Right renal pelvis (tissue), 4 donors: ENCODE measurements at regions not wholly inside any gene's neighbourhood (a gene's known extent, or its start where the extent isn't known, plus 50 kb on each side); places are given as distances from the start of the nearest gene placed in this dataset.

ENCODE experiments used
- DNase-seq, 4 donors: peaks; one replicate each; pipeline ENCODE4 v3.0.0-alpha.2; 2013; ENCODE audit warnings: low read depth in 4 of 4, low spot score in 3 of 4, missing footprints in 1 of 4

DNA sequence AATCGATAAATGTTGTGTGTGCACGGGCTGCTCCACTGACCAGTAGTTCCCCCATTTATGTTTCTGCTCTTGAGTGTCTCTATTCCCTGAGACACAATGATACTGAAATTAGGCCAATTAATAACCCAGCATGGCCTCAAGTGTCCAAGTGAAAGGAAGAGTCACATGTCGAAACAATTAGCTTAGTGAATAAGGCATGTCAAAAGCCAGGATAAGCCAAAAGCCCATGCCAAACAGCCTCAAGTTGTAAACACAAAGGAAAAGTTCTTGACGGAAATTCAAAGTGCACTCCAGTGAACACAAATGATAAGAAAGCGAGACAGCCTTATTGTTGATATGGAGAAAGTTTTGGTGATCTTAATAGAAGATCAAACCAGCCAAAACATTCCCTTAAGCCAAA lies 167.1 kb upstream of the C1QTNF7 start:
- no peak for DNase-seq

DNA sequence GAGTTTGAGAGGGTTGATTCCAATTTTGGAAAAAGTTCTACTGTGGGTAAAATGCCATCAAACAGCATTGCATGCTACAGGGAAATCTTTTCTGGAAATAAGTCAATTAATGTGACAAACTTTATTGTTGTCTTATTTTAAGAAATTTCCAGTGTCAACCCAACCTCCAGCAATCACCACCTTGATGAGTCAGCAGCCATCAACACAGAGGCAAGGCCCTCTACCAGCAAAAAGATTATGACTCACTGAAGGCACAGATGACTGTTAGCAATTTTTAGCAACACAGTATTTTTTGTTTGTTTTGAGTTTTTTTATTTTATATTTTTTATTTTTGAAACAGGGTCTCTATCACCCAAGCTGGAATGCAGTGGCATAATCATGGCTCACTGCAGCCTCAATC lies 165.4 kb upstream of the C1QTNF7 start:
- no peak for DNase-seq

DNA sequence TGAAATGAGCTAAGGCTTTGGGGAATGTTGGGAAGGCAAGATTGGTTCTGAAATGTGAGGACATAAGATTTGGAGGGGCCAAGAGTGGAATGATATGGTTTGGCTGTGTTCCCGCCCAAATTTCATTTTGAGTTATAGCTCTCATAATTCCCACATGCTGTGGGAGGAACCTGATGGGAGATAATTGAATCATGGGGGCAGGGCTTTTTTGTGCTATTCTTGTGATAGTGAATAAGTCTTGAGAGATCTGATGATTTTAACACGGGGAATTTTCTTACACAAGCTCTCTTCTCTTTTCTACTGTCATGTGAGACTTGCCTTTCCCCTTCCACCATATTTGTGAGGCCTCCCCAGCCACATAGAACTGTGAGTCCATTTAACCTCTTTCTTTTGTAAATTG lies 157.6 kb upstream of the C1QTNF7 start:
- DNase-seq, result no peak

DNA sequence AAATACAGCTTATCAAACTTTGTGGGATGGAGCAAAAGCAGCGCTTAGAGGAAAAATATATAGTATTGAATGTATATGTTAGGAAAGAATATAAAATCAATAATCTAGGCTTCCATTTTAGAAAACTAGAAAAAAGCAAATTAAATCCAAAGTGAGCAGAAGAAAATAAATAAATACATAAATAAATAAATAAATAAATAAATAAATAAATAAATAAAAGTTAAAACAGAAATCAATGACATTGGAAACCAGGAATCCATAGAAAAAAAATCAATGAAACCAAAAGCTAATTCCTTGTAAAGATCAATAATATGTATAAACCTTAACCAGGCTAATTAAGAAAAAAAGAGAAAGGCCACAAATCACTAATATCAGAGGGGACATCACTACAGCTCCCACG lies 141.8 kb upstream of the C1QTNF7 start:
- no peak for DNase-seq

DNA sequence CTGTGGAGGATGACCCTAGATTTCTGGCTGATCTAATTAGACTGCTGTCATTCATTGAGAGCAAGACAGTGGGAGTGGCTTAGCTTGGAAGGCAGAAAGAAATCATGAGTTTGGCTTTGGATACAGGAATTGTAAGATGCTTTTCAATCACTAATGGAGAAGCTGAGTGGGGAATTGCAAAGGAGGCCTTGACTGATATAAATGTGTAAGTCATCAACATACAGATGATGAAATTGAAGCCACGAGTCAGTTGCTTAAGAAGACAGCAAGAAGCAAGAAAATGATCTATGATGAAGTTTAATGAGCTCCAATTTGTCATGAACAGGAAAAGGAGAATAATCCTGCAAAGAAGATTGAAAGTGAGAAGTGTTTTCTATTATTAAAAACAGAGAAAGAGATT lies 136.7 kb upstream of the C1QTNF7 start:
- no peak for DNase-seq

DNA sequence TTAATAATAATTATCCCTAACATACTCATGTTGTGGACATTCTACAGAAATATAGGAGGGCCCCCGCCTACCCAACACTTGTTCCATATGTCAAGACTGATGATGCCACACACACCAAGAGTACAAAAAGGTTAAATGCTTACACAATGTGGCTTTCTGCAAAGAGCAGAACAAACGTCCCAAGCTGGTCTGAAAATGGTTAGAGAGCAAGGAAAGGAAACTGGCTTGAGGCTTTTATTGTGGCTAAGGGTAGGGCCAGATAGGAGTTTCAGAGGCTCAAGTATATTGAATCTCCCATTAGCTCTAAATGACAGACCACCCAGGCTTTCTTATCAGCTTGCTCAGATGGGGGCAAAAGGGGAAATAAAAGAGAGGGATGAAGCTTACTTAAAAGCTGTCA lies 134.1 kb upstream of the C1QTNF7 start:
- DNase-seq, result no peak

DNA sequence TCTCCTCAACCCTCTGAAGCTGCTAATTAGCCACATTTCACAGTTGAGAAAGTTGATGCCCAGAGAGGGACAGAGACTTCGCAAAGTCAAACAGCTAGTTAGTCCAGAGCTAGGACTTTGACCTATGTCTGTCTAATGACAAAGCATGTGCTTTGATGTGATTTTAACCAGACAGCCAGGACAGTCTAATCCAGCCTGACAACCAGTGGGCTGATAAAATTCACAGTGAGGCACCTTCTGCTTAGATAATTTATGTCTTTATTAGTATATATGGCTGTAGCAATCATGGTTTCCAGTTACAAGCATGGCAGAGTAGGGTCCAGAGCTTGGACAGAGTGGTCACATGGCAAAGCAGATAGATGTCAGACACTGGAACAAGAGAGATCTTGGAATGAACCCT lies 133.6 kb upstream of the C1QTNF7 start:
- DNase-seq, result no peak

DNA sequence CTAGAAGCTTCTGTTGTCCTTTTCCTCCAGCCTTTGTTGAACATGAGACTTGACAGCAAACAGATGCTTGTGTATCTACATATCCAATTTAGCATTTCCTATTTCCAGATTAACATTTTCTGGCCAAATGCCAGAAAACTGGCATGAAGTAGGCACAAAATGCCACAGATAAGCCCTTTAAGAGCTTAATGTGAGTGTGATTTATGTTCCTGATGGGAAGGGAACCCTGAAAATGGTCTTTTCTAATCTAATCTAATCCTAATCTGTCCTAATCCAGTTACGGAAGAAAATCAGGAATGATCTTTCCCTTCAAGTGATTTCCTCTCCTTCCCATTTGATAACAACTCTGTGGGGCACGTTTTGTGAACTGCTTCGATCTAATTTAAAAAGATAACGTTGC lies 133.0 kb upstream of the C1QTNF7 start:
- no peak for DNase-seq

DNA sequence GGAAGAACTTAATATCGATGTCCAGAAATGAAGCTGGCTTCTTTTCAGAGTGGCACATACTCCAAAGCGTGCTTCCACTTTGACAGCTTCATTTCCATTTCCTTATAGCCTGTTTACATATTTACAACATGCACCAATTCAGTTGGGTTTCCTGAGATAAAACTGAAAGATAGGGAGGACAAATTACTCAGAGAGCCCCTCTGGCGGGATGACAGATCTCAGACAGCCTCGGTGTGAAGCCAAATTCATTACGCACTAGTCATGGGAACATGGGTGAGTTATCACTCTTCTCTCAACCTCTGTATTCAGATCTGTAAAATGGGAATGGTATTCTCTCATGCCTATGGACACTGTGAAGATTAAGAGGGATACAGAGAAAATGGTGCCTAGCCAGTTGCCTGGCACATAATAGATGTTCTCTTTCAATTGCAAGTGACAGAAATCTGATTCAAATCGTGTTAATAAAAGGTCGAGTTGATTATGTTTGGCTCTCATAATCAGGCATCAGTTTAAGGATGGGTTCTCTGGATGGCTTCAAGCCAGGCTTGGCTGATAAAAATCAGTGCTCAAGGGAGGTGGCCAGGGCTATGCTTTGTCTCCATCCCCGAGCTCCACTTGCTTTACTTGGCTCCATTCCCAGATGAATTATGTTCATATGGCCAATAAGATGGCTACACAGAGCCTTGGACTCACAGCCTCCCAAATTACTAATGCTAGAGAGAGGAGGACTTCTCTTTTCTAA lies 132.2 kb upstream of the C1QTNF7 start:
- DNase-seq, result no peak

DNA sequence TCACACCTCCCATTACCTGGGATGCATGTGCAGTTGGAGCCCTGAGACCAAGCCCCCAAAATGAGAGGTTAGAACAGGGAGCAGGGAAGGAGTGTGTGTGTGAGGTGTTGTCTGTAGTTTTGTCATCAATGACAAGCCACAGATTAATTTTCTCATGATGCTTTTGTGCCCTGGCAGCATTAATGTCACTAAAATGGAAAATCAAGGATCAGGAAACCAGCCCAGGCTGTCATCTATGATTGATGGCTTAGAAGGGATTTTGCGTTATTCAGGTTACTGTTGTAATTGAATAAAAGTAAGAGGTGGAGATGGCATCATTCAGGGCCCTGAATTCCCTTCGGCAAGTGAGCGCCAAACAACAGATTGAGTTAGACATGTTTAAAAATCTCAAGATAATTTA lies 130.5 kb upstream of the C1QTNF7 start:
- no peak for DNase-seq

DNA sequence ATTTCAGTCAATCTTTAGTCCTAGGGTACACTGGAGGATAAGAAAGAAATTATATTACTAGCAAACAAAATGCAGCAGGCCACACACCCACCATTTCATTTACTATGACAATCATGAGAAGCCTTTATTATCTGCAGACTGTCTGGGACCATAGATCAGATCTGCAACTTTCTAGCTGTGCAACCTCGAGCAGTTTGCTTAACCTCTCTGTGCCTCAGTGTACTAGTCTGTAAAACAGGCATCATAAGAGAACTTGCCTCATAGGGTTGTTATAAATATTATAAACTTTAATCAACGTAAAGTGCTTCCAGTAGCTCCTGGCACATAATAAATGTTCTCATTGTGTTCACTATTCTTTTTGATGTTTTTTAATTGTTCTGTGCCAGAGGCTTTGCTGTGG lies 128.2 kb upstream of the C1QTNF7 start:
- no peak for DNase-seq

DNA sequence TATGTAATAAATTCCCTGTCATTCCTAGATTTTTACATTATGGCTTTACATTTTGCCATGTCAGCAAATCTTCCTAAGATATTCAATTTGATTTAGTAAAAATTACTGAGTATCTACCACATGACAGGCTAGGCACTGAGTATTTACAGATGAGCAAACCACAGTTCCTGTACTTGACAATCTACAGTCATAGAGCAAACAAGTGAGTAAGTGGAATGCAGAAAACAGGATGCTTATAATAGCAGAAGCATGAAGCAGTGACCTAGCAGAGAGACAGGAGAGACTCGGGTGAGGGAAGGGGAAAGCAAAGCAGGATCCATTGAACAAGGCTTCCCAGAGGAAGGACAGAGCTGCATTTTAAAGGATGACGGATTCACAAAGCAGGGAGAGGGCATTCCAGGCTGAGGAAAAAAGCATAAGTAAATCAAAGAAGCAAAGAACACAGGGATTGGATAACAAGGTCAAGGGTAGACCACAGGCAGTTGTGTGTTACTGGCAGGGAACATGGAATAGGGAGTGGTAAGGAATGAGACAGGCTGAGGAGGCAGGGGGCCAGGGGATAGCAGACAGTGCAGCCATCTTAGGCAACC lies 124.7 kb upstream of the C1QTNF7 start:
- DNase-seq, result no peak

DNA sequence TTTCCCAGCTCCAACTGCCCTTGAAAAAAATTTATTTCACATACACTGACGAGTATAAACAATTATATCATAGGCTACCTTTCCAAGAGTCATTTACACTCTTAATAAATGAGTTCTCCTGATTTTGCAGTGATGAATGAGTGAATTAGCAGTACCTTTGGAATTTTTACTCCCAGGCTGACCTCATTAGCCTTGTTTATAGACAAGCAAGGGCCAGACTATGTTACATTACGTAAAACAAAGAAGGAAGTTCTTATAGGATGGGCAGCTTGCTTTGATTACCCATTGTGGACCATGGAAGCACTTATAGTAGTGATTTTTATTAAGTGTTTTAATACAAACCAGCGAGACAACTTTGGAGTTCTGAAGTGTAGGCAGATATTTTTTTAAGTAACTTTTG lies 112.9 kb upstream of the C1QTNF7 start:
- no peak for DNase-seq

DNA sequence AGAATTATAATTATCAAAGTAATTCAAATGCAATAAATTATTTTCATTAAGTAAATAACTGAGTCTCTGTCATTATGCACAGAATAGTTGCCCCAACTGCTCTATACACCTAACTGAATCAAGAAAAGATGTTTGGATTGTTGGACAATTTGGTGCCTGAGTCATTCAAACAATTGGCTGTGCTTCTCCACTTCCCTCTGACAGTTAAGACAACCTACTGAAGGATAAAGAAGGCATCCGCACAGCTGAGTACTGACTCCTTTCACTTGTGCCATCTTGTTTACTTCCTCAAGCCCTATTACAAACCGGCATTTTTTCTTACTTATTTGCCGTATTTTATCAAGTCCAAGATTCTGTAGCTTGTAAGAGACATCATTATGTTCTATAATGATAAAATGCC lies 110.6 kb upstream of the C1QTNF7 start:
- DNase-seq, result no peak

DNA sequence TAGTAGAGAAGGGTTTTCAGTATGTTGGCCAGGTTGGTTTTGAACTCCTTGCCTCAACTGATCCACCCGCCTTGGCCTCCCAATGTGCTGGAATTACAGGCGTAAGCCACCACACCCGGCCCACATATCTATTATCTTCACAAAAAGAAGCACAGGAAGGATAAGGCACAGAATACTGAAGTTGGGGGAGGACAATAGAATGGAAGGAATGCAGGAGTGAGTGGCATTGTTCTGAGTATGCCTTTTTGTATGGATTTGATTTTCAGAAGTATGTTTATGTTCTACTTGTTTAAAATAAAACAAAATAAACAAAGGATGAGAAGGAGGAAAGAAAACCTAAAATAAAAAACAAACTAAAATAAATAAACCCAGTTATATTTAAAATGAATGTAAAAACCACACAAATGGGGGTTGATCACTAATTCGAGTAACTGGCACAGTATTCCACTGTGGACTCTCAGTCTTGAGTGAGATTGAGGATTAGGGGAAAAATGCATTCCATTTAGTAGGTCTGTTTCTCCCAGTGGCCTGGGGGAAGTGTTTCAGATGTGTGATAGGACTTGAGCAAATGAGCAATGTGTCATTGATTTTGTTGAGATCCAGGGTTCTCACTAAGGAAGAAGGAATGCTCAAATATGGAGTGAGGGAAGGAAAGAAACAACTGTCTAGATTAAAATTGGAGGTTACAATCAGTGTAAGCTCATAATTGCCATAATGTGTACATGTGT lies 109.0 kb upstream of the C1QTNF7 start:
- no peak for DNase-seq

DNA sequence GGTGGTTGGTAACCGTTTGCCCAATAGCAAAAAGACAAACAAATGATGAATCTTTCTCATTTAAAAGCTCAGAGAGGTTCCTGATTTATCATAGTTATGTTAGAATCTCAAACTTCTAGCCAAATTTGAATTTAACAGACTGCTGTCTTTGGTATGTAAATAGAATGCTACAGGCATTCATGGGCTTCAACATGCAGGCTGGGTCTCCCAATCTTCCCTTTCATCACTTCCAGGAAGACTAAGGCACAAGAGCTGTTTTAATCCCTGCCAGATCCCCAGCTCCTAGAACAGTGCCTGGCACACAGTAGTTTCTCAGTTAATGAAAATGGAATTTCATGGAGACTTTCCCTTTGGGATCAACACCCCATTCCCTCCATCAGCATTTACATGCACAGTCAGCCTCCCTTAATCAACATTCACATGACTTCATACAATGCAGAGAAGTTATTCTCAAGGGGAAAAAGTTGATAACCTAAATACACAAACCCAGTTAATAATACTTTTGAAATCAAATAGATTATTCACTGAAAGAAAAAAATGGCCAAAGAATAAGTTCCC lies 107.6 kb upstream of the C1QTNF7 start:
- no peak for DNase-seq

DNA sequence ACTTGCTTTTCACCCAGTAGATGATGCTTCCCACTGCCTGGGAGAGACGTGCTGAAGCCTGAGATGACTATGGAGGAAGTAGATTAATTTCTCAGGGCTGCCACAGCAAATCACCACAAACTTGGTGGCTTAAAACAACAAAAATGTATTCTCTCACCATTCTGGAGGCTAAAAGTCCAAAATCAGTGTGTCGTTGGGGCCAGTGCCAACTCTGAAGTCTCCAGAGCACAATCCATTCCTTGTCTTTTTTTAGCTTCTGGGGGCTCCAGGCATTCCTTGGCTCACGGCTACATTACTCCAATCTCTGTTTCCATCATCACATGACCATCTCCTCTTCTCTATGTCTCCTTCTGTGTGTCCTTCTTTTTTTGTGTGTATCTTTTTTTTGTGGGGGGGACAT lies 105.8 kb upstream of the C1QTNF7 start:
- DNase-seq, result no peak

DNA sequence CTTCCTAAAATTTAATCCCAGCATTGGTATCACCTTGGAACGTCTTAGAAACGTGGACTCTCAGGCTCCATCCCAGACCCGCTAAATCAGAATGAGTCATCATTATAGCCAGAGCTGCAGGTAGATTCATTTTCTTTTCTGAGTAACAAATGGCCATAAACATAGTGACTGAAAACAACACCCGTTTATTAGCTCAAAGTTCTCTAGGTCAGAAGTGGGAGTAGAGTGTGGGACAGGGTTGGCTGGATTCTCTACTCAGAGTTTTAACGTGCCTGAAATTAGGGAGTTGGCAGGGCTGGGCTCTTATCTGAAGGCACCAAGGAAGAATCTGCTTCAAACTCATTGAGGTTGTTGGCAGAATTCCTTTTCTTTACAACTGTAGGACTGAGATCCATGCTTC lies 101.8 kb upstream of the C1QTNF7 start:
- no peak for DNase-seq

DNA sequence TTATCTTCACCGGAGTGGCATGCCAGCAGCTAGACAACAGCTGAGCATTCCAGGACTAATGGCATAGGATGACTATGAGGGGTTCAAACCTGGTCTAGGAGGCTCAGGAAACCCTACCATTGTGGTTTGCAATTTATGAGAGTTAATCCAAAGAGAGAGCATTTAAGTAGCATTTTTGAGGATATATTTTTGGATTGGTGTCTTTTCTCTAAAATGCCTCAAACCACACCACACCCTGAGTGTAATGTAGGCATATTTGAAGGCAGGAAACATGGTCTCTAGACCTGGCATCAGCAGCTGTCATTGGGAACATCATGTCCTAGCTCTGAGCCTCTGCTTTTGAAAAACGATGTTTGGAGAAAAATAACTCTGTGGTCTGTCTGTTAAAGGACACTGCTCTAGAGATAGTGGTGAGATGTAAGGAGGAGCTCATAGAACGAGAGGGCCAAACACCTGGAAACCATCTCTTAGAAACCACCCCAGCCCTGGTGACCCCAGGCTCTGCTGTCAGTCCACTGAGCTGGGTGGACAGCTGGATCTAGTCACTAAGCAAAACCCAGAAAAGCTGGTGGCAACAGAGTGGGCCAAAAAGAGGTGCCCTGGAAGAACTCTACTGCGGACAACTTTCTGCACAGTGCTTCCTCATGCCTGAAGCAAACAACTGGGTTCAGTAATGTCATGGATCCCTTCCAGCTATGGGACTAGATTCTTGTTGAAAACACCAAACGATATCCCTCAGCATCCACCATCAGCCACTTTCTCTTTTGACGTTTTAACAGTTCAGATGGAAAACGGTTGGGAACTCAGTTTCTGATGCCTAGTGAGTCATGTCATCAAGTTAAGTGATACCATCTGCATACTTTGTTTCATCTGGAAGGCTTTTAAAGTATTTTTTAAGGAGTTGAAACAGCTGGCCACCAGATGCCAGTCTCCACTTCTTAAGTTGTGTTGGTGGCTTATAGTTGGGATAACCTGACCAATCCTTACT lies 100.2 kb upstream of the C1QTNF7 start:
- peak in 2 of 4 donors; percentile 56 to 65 for DNase-seq

DNA sequence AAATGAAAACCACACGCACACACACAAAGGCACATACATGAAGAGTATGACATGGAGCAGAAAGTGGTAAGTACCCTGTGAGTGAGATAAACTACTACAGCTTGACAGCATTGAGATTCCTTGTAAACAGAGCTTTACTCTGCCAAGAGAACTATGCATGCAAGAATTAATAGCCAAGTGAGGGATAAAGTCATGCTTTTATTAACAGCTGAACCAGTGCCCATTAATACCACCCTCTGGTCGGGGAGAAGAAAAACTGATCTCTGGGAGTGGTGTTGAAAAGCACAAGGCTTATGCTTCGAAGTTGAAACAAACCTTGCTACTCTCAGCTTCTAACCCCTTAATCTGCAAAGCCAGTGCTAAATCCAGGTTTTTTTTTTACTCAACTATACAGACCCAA lies 95.9 kb upstream of the C1QTNF7 start:
- DNase-seq, result no peak

DNA sequence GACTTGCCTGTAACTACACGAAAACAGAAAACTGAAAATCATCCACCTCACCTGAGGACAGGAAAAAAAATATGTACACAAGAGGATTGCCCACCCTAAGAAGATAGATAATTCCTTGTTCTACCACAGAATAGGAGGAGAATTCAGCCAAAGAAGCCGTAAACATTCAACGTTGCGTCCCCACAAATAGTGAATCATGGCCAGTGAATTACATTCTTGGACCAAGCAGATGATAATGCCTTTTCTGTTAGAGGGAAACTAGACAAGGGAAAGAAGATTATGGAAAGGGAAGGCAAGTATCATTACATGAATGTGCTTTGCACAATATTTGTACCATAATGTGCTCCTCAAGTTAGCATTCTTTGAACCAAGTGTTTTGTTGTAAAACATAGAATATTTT lies 95.5 kb upstream of the C1QTNF7 start:
- DNase-seq, result no peak
